CD4-positive, alpha-beta T cell treated with Interferon alpha-2 for 1 hour (primary cell): ENCODE measurements at regions not wholly inside any gene's neighbourhood (a gene's known extent, or its start where the extent isn't known, plus 50 kb on each side); places are given as distances from the start of the nearest gene placed in this dataset.
A peak's percentile ranks its signal among the peaks of the same experiment; 100 is the strongest.

ENCODE experiments used
- DNase-seq, 2 donors: peaks; one replicate each; pipeline ENCODE4 v3.0.0-alpha.2; 2020 to 2022

DNA sequence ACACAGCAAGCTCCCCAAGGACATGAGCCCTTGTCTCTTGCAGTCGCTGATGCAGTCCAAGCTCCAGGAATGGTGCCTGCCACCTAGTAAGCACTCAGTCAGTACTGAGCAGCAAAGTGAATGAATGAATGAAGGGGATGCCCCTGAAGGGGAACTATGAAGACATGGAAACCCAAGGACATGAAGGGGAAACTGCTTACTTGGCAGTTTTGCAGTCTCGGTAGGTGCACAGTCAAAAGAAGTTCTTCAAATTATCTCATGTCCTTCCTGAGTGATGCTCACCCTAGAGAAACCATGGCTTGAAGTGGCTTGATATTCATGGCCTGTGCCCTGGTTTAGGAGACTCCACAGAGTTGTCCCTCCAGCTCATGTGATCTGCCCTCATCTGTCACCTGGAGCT is 102.1 kb upstream of the DLX2 start:
- no peak for DNase-seq

DNA sequence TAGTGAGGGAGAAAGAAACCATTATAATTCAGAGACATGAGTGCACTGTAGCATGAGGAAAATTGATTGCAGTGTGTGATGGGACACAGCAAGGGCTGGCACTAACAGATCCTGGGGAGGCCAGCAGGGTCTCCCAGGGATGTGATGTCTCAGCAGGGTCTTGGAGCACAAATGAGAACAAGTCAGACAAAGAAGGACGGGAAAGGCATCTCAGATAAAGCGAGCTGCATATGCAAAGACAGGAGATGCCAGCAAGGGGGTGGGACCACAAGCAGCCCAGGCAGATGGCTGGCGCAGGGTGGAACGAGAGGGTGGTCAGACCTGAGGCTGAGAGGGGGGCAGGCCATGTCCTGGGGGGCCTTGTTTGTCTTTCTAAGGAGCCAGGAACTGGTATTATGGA is 102.6 kb upstream of the DLX2 start:
- DNase-seq = no peak

DNA sequence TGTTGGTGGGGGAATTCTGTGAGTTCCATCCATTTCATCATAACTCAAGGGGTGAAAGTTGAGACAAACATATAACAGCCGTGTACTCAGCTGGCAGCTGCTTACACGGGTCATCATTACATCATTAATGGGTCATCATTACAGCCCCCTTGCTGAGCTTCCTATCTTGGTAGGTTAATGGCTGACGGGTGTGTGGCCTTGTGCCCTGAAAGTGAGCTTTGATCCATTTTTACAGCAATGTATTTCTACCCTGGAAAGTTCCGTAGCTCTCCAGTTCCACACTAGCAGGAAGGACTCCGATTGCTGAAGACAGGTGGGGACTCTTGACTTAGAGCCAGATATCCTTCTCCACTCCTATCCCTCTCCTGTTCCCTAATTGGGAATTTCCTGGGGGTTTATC is 105.2 kb upstream of the DLX2 start:
- DNase-seq = no peak

DNA sequence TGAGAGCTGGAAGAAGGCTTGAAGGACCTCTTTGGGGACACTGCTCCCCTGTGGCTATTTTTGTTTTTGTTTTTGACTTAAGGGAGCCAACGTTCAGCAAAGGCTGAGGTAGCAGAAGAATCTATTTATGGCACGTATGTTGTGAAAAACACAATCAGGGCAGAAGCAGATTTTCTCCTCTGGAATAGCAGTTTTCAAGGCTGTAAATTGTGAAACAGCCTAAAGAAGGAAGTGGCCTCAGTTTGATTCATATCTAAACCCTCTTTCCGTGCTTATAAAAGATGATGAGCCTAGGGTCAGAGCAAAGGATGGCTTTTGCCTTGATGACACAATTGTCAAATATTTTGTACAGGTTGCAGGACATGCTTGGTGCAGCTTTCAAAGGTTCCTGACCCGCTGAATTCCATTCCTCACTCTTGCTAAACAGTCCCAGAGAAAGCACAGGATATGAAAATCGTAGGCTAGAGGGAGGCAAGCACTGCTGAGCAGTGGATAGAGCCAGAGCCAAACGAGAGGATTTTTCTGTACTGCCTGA is 106.2 kb upstream of the DLX2 start:
- no peak for DNase-seq

DNA sequence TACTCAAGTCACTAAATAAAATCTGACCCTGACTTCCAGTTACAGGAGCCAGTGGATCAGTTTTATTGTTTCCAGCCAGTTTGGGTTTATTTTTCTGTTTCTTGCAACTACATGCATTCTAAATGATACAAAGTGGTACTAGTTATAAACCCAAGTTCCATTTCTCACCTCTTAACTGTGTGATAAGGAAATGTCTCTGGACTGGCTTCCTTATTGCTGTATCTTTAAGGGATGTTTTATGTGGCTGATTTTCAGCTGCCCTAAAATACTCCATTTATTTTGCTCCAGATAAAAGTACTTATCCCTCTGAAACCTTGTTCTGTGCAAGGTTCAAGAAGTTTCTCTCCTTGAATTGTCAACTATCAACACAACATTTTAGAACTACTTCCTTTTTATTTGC is 107.9 kb upstream of the DLX2 start:
- no peak for DNase-seq

DNA sequence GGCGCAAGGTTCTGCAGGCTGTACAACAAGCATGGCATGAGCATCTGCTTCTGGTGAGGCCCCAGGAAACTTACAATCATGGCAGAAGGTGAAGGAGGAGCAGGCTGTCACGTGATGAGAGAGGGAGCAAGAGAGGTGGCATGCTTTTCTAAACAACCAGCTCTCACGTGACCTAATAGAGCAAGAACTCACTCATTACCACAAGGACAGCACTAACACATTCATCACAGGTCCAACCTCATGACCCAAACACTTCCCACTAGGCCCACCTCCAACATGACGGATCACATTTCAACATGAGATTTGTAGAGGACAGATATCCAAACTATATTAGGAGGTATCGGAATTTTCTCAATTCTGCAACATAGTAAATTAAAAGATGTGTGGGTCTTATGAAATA is 108.8 kb upstream of the DLX2 start:
- DNase-seq = no peak

DNA sequence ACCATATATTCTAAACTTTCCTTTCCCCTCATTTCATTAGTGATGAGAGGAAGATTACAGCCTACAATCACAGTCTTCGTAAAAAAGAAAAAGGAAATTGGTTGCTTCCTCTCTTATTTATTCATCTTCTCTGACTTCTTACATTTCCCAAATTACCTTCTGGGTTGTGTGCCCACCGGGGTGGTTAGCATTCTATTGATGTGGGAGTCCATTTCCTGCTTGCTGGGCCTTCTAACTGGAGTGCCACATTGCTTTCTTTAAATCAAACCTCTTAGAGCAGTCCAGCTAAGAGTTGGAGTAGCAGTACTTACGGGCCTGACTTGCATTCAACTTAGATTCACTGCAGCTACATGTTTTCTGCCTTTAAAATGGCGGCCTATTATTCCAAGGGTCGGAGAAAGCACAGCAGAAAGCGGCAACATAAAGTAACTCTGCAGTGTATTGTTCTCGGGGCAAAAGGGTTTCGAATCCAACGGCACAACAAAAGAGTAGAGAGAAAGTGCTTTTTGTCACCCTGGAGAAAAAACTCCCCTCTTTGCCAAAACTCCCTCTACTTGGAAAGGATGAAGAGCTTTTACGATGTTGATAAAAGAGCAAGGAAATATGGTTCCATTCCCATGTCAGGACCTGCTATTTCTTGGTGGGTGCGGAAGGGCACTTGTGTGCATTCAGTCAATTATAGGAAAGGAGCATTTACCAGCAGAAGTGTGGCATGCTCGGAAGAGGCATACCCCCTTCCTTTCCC is 110.6 kb upstream of the DLX2 start:
- DNase-seq = no peak

DNA sequence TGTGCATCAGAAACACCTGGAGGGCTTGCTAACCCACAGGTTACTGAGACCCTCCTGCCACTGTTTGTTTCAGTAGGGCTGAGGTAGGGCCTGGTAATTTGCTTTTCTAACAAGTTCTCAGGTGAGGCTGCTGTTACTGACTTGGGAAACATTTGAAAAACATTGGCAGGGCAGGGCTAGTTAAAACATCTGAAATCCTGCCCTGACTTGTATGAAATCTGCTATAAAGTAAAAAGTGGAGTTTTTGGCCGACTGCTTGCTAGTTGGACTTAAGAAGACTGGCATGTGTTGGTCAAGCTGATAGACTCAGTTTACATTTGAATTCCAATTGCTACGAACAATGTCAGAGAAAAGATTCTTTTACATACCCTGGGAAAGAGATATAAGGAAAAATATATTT is 111.6 kb upstream of the DLX2 start:
- no peak for DNase-seq

DNA sequence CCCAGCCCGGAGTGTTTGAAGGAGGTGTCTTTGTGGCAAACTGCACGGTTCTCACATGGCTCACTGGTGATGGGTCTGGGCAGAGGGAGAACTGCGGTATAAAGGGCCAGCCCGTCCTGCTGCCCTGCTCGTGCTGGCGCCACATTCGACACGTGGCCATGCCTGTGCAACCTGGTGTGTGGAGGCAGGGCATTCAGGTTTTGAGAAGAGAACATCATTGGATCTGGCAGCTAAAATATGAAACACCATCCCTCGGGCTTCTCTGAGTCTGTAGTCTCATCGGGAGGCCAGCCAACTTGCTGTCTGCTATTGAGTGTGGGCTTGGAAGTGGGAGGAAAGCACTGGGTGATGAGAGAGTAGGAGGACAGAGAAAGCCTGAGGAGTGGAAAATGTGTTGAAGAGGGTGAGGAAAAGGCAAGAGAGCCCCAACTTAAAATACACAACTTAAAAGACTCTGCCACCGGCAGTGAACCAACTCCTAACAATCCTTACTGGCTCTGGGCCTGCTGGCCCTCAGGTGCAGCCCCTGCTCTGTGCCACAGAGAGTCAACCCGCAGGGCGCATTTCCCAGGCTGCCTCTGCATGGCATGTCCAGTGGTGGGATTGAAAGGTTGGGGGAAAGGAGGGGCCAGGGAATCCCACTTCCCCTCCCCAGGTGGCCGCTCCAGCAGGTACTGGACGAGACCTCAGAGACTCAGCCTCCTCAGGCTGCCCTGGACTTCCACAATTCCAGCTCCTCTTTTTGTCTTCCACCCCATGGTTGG is 112.7 kb upstream of the DLX2 start:
- no peak for DNase-seq

DNA sequence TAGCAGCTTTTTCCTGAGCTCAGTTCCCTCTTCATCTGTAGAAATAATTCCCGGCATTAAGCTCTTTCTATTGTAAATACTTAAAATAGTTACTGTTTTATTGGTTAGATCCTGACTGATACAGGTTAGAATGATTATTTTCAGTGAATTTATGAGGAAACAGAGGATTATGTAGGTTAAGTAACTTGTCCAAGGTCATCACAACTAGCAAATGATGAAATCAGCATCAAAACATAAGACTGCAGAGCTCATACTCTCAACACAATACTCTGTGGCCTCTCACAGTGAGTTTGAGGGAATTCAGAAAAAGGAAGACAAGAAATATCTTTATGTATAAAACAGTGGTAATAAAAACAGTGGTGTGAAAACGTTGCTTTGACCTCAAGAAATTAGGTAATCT is 113.2 kb upstream of the DLX2 start:
- no peak for DNase-seq

DNA sequence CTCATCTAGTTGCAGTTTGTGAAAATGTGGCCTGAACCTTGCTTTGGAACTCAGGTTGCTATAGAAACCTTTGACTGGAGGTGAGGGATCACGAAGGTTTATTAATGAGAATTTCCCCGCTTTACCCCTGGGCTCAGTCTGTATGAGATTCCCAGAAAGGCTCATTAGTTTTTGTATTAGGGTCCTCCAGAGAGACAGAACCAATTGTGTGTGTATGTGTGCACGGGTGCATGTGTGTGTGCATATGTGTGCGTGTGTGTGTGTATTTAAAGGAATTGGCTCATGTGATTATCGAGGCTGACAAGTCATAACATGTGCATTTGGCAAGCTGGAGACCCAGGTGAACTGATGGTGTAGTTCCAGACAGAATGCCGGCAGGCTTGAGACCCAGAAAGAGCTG is 113.8 kb upstream of the DLX2 start:
- no peak for DNase-seq

DNA sequence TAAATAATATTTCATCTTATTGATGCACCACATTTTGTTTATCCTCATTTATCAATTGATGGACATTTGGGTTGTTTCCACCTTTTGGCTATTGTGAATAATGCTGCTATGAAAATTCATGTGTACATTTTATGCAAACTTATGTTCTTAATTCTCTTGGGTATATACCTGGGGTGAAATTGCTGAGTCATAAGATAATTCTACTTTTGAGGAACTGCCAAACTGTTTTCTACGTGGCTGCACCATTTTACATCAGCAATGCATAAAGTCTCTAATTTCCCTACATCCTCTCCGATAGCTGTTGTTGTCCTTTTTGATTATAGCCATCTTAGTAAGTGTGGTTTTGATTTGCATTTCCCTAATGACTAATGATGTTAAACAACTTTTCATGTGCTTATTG is 116.5 kb upstream of the DLX2 start:
- DNase-seq = no peak

DNA sequence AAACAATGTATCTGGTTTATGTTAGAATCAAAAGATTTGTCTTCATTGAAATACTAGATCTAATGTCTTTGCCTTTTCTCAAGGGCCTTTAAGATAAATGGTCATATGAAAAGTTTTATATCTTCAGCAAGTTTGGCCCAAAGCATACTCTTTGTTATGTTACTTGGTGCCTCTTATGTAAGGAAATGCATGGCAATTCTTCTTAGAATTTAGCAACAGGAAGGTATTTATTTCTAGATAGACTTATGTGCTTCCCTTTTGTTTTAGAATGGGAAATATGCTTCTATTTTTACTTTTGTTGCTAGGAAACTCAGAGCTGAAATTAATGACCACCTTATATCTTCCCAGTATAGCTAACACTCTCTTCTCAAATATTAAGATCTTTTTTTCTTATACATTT is 117.4 kb upstream of the DLX2 start:
- DNase-seq = no peak

DNA sequence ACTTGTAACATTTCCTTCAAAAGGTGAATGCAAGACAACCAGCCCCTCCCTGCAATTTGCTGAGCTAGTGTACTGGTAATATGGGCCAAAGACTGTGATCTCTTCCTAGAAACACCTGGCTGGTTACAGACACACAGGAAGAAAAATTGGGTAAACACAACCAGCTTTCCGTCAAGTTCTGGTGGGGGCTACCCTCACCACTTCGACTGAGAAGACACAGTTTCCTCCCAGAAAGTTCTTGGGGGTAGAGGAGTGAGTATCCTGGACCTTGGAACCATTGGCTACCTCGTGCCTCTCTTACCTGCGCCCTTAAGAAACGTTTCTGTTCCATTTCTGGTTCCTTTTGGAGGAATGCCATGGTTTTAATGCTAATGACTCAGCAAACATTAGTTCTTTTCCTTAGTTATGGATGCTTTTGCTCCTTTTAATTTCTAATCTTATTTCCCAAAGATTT is 120.9 kb upstream of the DLX2 start:
- peak; percentile 56 to 67 for DNase-seq

DNA sequence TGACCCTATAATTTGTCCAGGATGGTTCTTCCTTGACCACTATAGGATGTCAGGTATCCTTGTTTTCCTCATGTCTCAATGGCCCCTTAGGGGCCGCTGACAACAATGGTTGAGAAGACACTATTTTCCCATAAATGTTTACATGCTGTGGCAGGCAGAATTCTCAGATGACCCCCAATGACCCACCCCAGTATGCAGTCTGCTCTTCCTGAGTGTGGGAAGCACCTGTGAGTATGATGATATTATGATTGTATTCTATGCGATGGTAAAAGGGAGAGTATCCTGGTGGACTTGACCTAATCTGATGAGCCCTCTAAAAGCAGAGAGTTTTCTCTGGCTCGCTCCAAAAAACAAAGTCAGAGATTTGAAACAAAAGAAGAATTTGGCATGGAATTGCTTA is 123.1 kb upstream of the DLX2 start:
- no peak for DNase-seq

DNA sequence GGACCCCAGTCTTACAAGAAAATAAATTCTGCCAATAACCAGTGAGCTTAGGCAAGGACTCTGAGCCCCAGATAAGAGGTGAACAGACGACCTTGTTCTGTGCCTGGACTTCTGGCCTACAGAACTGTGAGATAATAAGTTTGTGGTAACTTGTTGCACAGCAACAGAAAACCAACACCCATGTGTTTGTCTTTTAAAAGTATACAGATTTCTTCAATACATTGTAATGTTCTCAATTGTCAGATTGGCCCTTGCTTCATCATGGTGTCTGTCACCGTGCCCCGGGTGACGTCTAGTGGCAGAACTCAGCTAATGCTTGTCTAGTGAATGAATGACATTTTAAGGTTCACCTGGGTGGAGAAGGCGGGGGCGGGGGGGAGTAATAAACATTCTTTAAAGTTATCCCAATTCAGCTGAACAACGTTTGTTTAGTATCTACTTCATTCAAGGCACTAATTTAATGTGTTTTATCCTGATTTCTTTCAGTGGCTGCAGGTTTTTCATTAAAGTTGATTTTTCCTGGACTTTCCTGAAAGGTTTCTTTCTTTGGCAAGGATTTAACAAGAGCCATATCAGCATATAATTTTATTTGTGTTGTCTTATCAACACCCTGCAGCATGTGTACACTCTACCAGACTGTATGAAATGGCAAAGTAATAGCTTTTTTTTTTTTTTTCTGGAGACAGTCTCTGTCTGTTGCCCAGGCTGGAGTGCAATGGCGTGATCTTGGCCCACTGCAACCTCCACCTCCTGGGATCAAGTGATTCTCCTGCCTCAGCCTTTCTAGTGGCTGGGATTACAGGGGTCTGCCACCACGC is 123.8 kb upstream of the DLX2 start:
- DNase-seq = peak; percentile 38 to 59

DNA sequence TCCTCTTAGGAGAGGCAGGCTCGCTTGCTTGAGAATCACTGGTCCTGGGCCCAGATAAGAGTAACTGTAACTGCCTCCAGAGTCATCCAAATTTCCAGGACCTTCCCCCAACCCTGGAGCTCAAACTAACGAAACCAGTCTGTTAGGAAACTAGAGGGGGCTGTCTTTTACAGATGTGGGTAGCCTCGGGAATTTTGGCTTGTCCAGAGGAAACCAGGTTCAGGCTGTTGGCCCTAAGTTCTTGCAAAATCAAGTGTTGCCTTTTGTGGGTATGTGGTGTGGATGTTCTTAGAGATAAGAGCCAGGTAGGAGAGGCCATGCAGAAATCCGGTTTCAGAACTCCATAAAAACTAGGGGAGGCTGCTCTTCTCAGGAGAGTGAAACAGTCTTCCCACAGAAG is 125.0 kb upstream of the DLX2 start:
- no peak for DNase-seq

DNA sequence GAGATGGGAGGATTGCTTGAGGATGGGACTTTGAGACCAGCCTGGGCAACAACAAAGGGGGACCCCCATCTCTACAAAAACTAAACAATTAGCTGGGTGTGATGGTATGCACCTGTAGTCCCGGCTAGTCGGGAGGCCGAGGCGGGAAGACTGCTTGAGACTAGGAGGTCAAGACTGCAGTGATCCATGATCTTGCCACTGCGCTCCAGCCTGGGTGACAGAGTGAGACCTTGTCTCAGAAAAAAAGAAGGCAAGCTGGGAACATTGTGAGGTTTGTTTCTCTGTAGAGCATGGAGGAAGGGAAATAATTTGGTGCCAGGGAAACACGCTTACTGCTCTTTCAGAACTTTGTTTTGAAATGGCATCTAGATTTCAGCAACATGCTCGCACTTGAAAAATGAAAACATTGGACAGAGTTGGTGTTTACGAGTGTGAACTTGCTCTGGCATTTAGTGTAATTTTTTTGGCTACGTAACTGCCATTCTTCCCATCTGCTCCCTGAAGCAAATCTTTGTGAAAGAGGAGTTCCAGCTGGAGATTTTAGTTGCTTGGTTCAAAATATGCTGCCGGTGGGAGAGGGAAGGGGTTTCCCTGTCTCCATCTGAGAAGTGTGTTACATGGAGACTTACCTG is 125.6 kb upstream of the DLX2 start:
- no peak for DNase-seq

DNA sequence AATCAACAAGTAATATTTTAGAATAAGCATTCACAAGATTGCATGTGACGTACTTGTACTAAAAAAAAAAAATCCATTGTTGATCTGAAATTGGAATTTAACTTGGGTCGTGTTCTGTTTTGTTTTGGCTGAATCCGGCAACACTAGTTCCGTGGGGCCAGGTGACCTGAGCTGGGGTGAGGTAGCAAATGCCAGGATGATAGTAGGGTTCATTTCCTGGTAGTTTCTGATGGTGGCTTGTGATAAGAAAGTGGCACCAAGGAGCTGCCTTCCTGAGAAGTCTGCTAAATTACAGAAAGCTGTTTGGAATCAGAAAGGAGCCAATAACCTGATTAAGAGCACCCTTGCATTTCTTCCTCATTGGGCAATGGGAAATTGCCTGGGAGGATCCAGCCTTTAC is 126.4 kb upstream of the DLX2 start:
- DNase-seq = no peak

DNA sequence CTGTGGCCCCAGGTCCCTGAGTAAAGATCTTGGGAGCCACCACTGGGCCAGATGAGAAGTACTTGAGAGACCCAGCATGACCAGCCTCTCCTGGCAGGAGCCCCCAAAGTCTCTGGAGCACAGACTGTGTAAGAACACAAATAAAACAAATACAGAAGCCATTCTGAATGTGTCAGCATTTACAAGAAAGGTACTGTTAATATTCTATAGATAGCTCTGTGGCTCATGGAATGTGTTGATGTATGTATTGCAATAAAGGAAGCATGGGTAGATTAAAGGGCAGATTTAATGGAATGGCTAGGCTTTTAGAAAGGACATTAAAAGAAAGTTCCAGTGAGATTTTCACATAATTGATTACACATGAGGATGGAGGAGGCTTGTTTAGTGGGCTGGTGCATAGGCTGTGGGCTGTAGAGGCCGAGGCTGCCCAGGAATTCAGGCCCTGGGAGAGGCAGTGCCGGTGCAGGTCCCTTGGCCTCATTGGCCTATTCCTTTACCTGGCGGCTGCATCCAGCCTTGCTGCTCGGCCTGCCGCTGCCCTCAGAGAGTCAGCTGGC is 127.7 kb upstream of the DLX2 start:
- DNase-seq = no peak

DNA sequence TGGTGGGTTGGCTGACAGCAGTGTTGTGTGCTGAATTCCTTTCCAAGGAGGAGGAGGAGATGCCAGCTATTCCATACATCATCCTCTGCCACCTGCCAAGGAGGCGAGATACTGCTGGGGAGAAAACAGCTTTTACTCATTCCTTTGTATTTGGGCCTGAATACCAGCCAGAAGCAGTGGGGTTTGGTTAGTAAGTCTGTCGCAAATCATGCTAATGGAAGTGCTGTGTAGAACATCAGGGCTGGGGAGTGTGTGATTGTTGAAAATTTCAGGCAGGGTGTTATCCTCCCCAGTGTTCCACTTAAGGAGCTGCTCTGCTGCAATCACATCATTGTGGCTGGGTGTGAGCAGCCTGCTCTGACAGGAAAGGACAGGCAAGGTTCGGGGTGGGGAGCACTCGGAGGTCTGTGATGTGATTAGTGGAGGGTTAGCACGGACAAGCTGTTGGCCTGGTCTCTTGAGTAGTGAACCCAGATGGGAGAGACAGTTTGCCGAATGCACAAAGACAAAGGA is 128.2 kb upstream of the DLX2 start:
- DNase-seq = no peak

DNA sequence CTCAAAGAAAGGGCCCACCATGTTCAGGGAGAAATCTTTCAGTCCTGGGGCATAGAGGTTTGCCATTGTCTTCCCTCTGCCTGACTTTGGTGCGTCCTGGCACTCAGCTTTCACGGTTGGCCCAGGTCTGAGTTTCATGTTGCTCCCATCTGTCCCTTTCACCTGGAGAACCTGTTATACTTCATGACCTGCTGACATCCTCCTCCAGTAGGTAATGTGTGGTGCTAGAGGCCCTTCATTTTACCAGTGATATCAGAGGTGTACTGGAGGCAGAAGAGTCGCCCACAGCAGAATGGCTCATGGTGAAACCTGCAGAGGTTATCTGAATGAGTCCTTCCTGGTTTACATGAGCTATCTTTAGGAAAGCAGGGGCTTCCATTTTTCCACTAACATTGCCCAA is 128.8 kb upstream of the DLX2 start:
- DNase-seq = no peak
